ENCODE measurements at regions not wholly inside any gene's neighbourhood (a gene's known extent, or its start where the extent isn't known, plus 50 kb on each side); places are given as distances from the start of the nearest gene placed in this dataset.

DNA sequence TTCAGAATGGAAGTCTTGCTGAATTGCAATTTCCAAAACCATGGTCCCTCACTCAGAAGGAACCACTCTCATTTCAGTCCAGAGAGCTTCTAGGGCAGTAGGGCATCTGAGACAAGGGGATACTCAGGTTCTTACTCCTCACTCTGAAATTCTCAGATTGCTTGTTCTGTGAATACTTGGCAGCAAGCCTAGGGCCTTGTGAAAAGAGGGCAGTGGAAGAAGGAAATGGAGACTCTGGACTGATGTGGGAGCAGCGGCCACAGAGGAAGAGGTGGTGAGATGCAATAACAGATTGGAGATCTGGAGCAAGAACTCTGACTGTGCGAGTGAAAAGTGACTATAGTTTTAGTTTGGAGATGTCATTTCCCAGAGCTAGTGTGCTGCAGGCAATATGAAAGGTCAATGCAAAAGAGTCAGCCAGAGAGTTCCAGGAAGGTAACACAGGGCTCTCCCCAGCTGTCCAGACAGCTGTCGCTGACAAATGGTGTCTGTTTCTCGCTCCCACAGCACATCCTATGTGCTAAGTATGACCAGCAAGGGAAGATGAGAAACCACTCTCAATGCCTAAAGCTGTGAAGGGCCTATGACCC is 291.6 kb upstream of the KIAA1217 start:
- TF ChIP-seq, protein P1, sequence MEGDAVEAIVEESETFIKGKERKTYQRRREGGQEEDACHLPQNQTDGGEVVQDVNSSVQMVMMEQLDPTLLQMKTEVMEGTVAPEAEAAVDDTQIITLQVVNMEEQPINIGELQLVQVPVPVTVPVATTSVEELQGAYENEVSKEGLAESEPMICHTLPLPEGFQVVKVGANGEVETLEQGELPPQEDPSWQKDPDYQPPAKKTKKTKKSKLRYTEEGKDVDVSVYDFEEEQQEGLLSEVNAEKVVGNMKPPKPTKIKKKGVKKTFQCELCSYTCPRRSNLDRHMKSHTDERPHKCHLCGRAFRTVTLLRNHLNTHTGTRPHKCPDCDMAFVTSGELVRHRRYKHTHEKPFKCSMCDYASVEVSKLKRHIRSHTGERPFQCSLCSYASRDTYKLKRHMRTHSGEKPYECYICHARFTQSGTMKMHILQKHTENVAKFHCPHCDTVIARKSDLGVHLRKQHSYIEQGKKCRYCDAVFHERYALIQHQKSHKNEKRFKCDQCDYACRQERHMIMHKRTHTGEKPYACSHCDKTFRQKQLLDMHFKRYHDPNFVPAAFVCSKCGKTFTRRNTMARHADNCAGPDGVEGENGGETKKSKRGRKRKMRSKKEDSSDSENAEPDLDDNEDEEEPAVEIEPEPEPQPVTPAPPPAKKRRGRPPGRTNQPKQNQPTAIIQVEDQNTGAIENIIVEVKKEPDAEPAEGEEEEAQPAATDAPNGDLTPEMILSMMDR (IDR thresholded peaks at IDR 0.05), result no peak
- no peak for TF ChIP-seq POLR2A (IDR thresholded peaks at IDR 0.05)
